ENCODE measurements at regions not wholly inside any gene's neighbourhood (a gene's known extent, or its start where the extent isn't known, plus 50 kb on each side); places are given as distances from the start of the nearest gene placed in this dataset.

- TF ChIP-seq RAD21 (IDR thresholded peaks at IDR 0.05; ENCODE audit: low read length), result no peak
- TF ChIP-seq YY1 (IDR thresholded peaks at IDR 0.05; ENCODE audit: low read depth), result no peak
Measured at GRCh38 chr4:141541851-141542250, 94.5 kb upstream of the IL15 start.

Measured in SK-N-SH (cell line).